C1 segment of cervical spinal cord (tissue), 14 donors: ENCODE measurements at regions not wholly inside any gene's neighbourhood (a gene's known extent, or its start where the extent isn't known, plus 50 kb on each side); places are given as distances from the start of the nearest gene placed in this dataset.
"Not testable (repeated sequence)": the region's sequence is repeated elsewhere in the genome, so short reads cannot be mapped to it uniquely, and the experiment has no call there.

ENCODE experiments used
- DNase-seq, 14 donors: peaks; one replicate each; lab custom pipeline; 2025; lab: John Stamatoyannopoulos, UW

GRCh38 chr4:27358269-27358668, 497.6 kb downstream of the STIM2 start:
- DNase-seq: no peak

DNA sequence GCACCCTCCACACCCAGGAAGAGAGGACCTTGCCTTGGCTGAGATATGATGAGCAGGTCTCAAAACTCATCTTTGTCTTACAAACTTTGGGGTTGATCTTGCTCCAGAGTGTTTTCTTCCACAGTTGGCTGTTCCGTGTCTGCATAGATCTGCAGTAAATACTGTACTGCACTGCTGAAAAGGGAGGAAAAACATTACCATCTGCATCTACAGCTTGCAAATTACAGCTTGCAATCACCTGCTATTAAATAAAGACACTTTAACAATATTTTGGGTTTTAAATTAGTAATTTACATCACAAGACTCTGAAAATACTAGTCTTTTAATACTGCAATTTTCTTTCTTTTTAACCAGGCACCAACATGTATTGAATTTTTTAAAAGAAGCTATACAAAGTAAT, 499.5 kb downstream of the STIM2 start:
- DNase-seq: no peak

- DNase-seq: peak in 1 of 14 donors; percentile 3
These were observed 500.2 kb downstream of the STIM2 start for GRCh38 chr4:27360790-27361267.

GRCh38 chr4:27364509-27364908, 503.9 kb downstream of the STIM2 start:
- DNase-seq: no peak

GRCh38 chr4:27366104-27366823, 505.6 kb downstream of the STIM2 start:
- no peak for DNase-seq

- DNase-seq: no peak
These were observed 508.1 kb downstream of the STIM2 start for GRCh38 chr4:27368781-27369180.

DNA sequence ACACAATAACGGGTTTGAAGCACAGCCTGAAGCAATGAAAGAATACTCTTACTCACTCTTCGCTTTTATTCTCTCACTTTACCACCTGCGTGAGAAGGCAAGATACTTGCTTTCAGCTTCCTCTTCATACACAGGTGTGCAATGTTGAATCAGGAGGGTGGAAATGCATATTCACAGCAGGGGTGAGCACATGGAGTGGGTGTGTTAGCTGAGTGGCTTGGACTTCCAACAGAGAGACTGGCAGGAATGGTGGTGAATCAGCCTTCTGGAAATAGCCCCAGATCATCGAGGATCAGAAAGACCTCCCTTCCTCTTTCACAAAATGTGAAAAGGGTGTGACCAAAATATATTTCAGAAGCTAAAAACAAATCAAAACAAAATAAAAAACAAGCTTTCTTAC, 521.2 kb downstream of the STIM2 start:
- no peak for DNase-seq

- DNase-seq: peak in 5 of 14 donors; percentile 6 to 32 (median 19)
These were observed 527.1 kb downstream of the STIM2 start for GRCh38 chr4:27387711-27388110.

DNA sequence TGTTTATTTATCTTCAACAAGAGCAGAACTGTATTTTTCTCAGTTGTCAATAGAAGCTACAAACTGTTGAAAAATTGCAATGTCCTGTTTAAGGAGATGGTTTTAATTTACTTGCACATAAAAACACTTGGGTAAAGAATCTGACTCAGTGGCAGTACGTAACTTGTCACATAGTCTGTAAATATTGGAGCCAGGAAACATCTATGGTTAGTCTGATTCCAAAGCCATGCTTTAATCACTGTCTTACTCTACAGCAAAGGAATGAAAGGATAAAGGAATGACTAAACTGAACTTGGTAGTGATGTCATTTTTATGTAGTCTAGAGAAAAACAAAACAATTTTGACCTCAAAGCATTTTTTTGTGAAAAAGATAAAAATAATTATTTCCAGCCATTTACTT, 537.2 kb downstream of the STIM2 start:
- DNase-seq: no peak

GRCh38 chr4:27398631-27399310, 538.1 kb downstream of the STIM2 start:
- no peak for DNase-seq

DNA sequence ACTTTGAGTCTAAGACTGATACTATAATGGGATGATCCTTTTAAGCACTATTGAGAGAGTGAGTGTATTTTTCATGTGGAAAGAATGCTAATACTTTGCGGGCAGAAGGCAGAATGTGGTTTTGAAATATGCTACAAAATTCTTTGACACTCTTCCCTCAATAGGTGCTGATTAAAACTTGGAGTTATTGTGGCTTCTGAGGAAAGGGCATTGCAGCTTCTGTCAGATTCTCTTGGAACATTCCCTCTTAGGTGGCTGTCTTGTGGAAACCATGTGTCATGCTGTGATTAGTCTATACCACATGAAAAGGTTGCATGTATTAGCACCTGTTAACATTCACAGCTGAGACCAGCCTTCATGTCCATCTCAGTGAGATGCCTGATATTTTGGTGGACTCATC, 547.0 kb downstream of the STIM2 start:
- DNase-seq: no peak

DNA sequence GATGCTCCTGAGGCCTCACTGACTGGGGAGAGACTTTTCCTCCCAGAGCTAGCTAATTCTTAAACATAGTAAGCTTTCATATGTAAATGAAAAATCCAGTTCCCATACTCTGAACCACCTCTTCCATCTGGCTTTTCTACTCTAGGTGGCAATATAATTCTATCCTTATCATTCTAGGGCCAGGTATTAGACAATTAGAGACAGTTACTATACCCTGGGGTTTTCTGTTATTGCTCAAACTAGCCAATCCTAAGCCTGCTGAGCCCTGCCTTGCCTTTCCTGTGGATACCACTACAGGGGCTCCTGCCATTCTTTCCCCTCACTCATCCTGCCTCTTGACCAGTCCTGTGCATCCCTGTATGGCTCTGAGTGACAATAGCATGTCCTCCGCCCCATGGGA, 552.0 kb downstream of the STIM2 start:
- no peak for DNase-seq

GRCh38 chr4:27414887-27415731, 554.5 kb downstream of the STIM2 start:
- no peak for DNase-seq

DNA sequence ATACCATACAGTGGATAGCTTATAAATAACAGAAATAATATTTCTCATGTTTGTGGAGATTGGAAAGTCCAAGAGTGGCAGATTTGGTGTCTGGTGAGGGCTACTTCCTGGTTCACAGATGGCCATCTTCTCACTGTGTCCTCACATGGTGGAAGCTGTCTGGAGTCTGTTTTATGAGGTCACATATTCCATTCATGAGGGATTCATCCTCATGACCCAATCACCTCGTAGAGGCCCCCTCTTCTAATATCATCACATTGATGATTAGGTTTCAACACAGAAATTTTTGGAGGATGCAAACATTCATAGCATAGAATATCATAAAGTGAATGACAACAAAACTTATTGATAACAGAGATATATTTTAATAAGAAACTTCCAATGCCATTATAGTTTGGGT, 568.0 kb downstream of the STIM2 start:
- DNase-seq: no peak

GRCh38 chr4:27429364-27429871, 568.8 kb downstream of the STIM2 start:
- no peak for DNase-seq

- DNase-seq: no peak
These were observed 581.5 kb downstream of the STIM2 start for GRCh38 chr4:27442146-27442545.

GRCh38 chr4:27442661-27443060, 582.0 kb downstream of the STIM2 start:
- DNase-seq: not testable (repeated sequence)

DNA sequence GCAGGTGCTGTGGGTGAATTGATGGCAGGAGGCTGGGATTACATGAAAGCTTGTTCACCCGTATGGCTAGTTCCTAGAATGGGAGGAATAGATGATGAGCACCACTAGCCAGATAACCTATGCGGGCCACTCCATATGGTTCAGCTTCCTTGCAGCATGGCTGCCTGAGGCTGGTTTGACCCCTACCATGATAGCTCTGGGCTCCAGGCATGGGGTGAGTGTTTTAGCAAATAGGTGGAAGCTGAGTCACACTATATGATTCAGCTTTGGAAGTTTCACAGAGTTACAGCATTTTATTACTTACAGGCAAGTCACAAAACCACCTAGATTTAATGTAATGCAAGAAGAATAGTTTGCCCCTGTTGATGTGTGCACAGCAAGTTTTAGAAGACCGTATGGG, 603.2 kb downstream of the STIM2 start:
- no peak for DNase-seq

DNA sequence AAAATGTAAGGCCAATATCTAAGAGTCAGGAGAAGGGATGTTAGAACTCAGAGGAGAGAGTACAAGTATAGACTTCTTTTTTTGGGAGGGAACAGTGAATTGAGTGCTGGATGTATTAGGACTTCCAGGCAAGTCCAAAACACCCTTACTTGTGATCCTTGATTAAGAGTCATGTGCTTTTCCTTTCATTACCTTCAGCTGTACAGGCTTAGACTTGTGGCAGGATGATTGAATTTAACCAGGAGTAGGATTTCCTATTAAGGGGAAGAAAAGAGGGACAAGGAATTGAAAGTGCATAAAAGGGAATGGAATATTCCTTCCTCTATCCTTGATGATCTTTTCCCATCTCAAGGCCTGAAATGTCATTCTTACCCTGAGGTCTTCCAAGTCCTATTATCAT, 606.7 kb downstream of the STIM2 start:
- no peak for DNase-seq

- DNase-seq: no peak
These were observed 611.7 kb downstream of the STIM2 start for GRCh38 chr4:27472364-27472763.

- DNase-seq: no peak
These were observed 614.0 kb downstream of the STIM2 start for GRCh38 chr4:27474691-27475090.

- DNase-seq: no peak
These were observed 623.6 kb downstream of the STIM2 start for GRCh38 chr4:27484216-27484615.
